Vagina (tissue), 2 donors: ENCODE measurements at regions not wholly inside any gene's neighbourhood (a gene's known extent, or its start where the extent isn't known, plus 50 kb on each side); places are given as distances from the start of the nearest gene placed in this dataset.

Experiments
- DNase-seq, 2 donors: peaks; one replicate each; pipeline ENCODE4 v3.0.0-alpha.2; 2017; ENCODE audit errors: extremely low spot score in 2 of 2
- H3K27ac ChIP-seq: fragments of 200-600 bp; sonication (generic); one replicate; pipeline ENCODE4 v1.5.1; 2019
- H3K27me3 ChIP-seq: fragments of 200-600 bp; sonication (generic); one replicate; pipeline ENCODE4 v1.5.1; 2019
- H3K36me3 ChIP-seq, 2 donors: fragments of 200-600 bp; sonication (generic); one replicate each; pipeline ENCODE4 v1.5.1; 2017 to 2019
- H3K4me1 ChIP-seq: fragments of 200-600 bp; sonication (generic); one replicate; pipeline ENCODE4 v1.5.1; 2019
- H3K4me3 ChIP-seq, 2 donors: fragments of 200-600 bp; sonication (generic); 1 replicate in 1 of 2; 2 replicates in 1 of 2; pipeline ENCODE4 v1.5.1; 2016 to 2019
- H3K9me3 ChIP-seq: fragments of 200-600 bp; sonication (generic); one replicate; pipeline ENCODE4 v1.5.1; 2019
- CTCF ChIP-seq, 3 experiments: fragments of 450-650 bp in 2 of 3; fragments of 200-600 bp in 1 of 3; sonication (generic) in 1 of 3; IDR thresholded peaks; one replicate each; pipeline ENCODE4 v1.5.1; 2017 to 2019; ENCODE audit warnings: antibody characterized with exemption in 3 of 3, mild to moderate bottlenecking in 2 of 3, moderate library complexity in 2 of 3
- POLR2A ChIP-seq, 2 donors: fragments of 450-650 bp; IDR thresholded peaks; one replicate each; pipeline ENCODE4 v1.6.1; 2017; ENCODE audit warnings: antibody characterized with exemption in 2 of 2, mild to moderate bottlenecking in 2 of 2, moderate library complexity in 2 of 2
- POLR2AphosphoS5 ChIP-seq, 2 donors: sonication (generic); formaldehyde crosslinking; IDR thresholded peaks; one replicate each; pipeline ENCODE4 v1.9.0; 2017; ENCODE audit warnings: antibody characterized with exemption in 2 of 2, mild to moderate bottlenecking in 2 of 2, low read depth in 1 of 2; ENCODE audit not compliant: insufficient read depth in 1 of 2
- intact Hi-C: fragments of 100-400 bp; cut with DNase I; formaldehyde crosslinking; loops from one replicate; pipeline ENCODE4 v1.15.1; 2023

GRCh38 chr2:118268268-118268667 is 180.0 kb downstream of the INSIG2 start:
- DNase-seq: no peak
- intact Hi-C loops: no loop called here
- TF ChIP-seq POLR2AphosphoS5 (IDR thresholded peaks at IDR 0.05; ENCODE audit: insufficient read depth in 1 of 2, low read depth in 1 of 2) (no peak), CTCF (IDR thresholded peaks at IDR 0.05) (no peak), POLR2A (IDR thresholded peaks at IDR 0.05) (no peak)
- no peak overlapping the region for H3K4me3 ChIP-seq
- H3K27me3 ChIP-seq: no peaks in the 10 kb centered on the region
- H3K27ac ChIP-seq: no peak overlapping the region
- H3K36me3 ChIP-seq: no peaks in the 10 kb centered on the region
- no peaks in the 10 kb centered on the region for H3K9me3 ChIP-seq
- no peaks in the 10 kb centered on the region for H3K4me1 ChIP-seq

- no peak overlapping the region for H3K4me3 ChIP-seq
- H3K36me3 ChIP-seq: no peaks in the 10 kb centered on the region
- H3K27ac ChIP-seq: no peak overlapping the region
- no peak for DNase-seq
- intact Hi-C loops: no loop called here
- no peaks in the 10 kb centered on the region for H3K27me3 ChIP-seq
- TF ChIP-seq POLR2AphosphoS5 (IDR thresholded peaks at IDR 0.05; ENCODE audit: insufficient read depth in 1 of 2, low read depth in 1 of 2) (no peak), POLR2A (IDR thresholded peaks at IDR 0.05) (no peak), CTCF (IDR thresholded peaks at IDR 0.05) (no peak)
- no peaks in the 10 kb centered on the region for H3K4me1 ChIP-seq
- H3K9me3 ChIP-seq: no peaks in the 10 kb centered on the region
These were observed 177.7 kb downstream of the INSIG2 start for GRCh38 chr2:118265873-118266455.

- Histone ChIP-seq H3K36me3 (no peaks in the 10 kb centered on the region), H3K4me3 (no peak overlapping the region), H3K4me1 (no peaks in the 10 kb centered on the region), H3K27me3 (no peaks in the 10 kb centered on the region), H3K9me3 (no peaks in the 10 kb centered on the region), H3K27ac (no peak overlapping the region)
- intact Hi-C loops: no loop called here
- TF ChIP-seq POLR2A (IDR thresholded peaks at IDR 0.05) (no peak), POLR2AphosphoS5 (IDR thresholded peaks at IDR 0.05; ENCODE audit: insufficient read depth in 1 of 2, low read depth in 1 of 2) (no peak), CTCF (IDR thresholded peaks at IDR 0.05) (no peak)
- no peak for DNase-seq
These were observed 176.1 kb downstream of the INSIG2 start for GRCh38 chr2:118264232-118264990.

- no peak overlapping the region for H3K4me3 ChIP-seq
- H3K27me3 ChIP-seq: no peaks in the 10 kb centered on the region
- intact Hi-C loops: no loop called here
- H3K27ac ChIP-seq: no peak overlapping the region
- TF ChIP-seq POLR2A (IDR thresholded peaks at IDR 0.05) (no peak), POLR2AphosphoS5 (IDR thresholded peaks at IDR 0.05; ENCODE audit: insufficient read depth in 1 of 2, low read depth in 1 of 2) (no peak), CTCF (IDR thresholded peaks at IDR 0.05) (no peak)
- DNase-seq: no peak
- no peaks in the 10 kb centered on the region for H3K4me1 ChIP-seq
- H3K9me3 ChIP-seq: no peaks in the 10 kb centered on the region
- H3K36me3 ChIP-seq: no peaks in the 10 kb centered on the region
These were observed 169.4 kb downstream of the INSIG2 start for GRCh38 chr2:118257696-118258095.

GRCh38 chr2:118255771-118256372 is 167.6 kb downstream of the INSIG2 start:
- H3K27me3 ChIP-seq: no peaks in the 10 kb centered on the region
- no peak overlapping the region for H3K4me3 ChIP-seq
- peak in 1 of 2 donors; percentile 42 for DNase-seq
- no peaks in the 10 kb centered on the region for H3K4me1 ChIP-seq
- H3K27ac ChIP-seq: no peak overlapping the region
- no peak for TF ChIP-seq POLR2AphosphoS5 (IDR thresholded peaks at IDR 0.05; ENCODE audit: insufficient read depth in 1 of 2, low read depth in 1 of 2)
- no peak for TF ChIP-seq CTCF (IDR thresholded peaks at IDR 0.05)
- TF ChIP-seq POLR2A (IDR thresholded peaks at IDR 0.05): no peak
- intact Hi-C loops: no loop called here
- no peaks in the 10 kb centered on the region for H3K9me3 ChIP-seq
- H3K36me3 ChIP-seq: no peaks in the 10 kb centered on the region
